Putamen (tissue), 1 donor: ENCODE measurements at regions not wholly inside any gene's neighbourhood (a gene's known extent, or its start where the extent isn't known, plus 50 kb on each side); places are given as distances from the start of the nearest gene placed in this dataset.
"Not testable (repeated sequence)": the region's sequence is repeated elsewhere in the genome, so short reads cannot be mapped to it uniquely, and the experiment has no call there.

ENCODE experiments used
- DNase-seq: peaks from one replicate; pipeline ENCODE4 v3.0.0-alpha.2; 2016; ENCODE audit warnings: low spot score

GRCh38 chr6:132052096-132052495, 100.9 kb upstream of the CCN2 start:
- DNase-seq = no peak

DNA sequence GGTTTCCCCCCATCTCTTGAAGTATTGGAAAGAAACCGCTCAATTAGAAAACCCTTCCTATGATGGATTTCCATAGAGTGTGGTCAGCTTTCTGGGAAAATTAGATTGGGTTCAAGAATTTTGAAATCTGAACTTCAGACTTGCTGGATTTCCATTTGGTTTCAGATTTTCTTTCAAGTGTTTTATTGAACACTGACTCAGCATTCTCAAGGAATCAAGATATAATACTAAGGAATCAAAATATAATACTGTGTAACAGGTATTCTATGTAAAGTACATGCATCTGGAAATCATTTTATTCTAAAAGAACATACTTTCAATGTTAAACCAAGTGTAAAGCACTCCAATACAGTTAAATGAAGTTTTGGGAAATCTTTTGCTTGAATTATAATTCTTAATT, 94.7 kb upstream of the CCN2 start:
- no peak for DNase-seq

DNA sequence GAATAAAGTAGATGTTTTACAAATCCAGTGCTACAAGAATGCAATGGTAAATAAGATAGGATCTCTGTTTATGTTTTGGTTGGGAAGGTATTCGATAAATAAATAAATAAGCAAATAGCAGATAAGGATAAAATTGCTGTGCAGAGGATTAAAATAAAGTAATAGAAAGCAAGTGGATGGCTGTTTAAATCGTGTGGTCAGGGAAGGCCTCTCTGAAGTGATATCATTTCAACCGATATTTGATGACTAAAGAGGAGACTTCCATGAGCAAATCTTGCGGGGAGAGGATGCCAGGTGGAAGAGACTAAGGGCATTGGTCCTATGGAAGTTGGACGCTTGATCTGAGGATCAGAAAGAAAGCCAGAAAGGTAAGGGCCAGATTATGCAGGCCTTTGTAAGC, 92.0 kb upstream of the CCN2 start:
- no peak for DNase-seq

DNA sequence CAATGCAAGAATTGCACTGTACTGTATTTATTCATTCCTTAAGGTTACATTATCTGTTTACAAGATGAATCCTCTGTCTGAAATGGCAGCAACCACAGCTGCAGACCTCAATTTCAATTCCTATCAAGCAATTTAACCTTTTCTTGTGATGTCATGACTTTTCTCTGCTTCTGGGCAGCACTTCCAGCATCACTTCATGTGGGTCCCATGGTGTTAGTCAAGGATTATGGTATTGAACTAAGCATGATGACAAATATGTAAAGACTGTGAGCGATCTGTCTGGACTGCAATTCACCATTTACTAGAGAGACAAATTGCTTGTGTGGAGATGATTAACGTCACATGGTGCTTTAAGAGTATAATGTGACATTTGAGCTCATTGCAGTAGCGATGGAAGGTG, 90.5 kb upstream of the CCN2 start:
- no peak for DNase-seq

DNA sequence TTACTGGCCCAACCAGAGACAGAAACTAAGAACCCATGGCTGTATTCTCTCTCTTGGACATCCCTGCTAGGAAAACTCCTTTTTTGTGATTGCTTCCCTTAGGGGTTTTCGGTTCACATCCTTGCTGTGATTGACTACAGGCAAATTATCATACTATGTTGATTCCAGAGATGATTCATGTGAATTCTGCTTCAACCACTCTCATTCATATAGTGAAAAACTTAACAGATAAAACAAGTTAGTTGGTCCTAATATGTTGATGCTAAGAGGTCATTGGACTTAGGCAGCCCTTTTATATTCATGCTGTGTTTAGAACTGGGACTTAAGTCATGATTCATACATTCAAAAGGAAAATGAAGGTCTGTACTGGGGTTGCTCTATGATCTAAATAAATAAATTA, 76.9 kb upstream of the CCN2 start:
- no peak for DNase-seq

- no peak for DNase-seq
Observed at GRCh38 chr6:132025468-132025867, 74.3 kb upstream of the CCN2 start.

DNA sequence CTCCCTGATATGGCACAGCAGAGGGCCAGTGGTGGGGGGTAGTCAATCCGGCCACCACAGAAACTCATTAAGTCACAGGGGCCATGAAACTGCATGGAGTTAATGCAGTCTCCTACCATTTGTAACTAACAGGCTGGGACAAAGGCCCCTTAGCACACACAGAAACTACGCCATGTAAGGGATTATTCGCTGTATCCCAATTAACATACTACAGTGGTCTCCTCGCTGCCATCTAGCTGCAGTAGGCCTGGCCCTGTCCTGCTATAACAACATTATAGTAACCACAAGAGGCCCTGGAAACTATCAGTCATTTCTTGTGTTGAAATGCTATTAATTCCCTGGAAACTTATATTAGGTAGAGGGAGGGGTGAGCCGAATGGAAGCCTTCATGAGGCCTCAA, 72.3 kb upstream of the CCN2 start:
- no peak for DNase-seq

GRCh38 chr6:132021552-132022375, 70.6 kb upstream of the CCN2 start:
- DNase-seq = no peak

- DNase-seq = not testable (repeated sequence)
Observed at GRCh38 chr6:132020918-132021317, 69.7 kb upstream of the CCN2 start.

GRCh38 chr6:132020138-132020581, 69.0 kb upstream of the CCN2 start:
- no peak for DNase-seq

DNA sequence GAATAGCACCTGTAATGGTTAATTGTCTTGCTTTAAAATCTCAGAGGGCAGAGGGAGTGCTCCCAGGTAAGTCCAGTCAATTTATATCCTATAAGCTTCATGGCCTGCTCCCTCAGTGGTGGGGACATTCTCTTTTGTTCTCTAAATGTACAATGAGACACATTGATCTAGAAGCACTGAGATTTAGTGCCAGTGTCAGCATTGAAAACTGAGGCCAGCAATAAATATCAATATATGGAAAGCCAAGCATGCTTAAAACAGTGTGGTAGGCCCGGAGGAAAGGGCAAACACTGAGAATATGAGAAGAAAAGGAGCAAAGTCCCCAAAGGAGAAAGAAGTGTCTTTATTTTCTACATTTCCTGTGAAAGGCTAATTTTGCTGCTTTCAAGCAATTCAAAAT, 68.4 kb upstream of the CCN2 start:
- DNase-seq = no peak

- DNase-seq = no peak
Observed at GRCh38 chr6:132017942-132018341, 66.8 kb upstream of the CCN2 start.

DNA sequence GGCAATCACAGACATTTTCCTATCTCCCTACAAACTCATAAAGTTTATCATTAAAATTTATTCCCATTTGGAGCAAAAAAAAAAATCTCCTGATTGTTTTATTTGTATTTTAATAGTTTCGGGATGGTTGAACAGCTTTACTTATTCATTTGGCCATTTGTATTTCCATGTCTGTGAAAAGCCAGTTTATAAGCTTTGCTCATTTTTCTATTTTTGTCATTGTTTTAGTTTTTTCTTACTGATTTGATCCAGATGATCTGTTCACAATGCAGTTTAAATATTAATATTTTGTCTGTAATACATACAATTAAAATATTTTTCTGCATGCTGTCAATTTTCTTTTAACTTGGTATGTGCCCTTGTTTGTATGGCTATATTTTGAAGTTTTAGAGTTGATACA, 65.2 kb upstream of the CCN2 start:
- DNase-seq = no peak

GRCh38 chr6:132011582-132011981, 60.4 kb upstream of the CCN2 start:
- DNase-seq = no peak

- no peak for DNase-seq
Observed at GRCh38 chr6:132009175-132009574, 58.0 kb upstream of the CCN2 start.

DNA sequence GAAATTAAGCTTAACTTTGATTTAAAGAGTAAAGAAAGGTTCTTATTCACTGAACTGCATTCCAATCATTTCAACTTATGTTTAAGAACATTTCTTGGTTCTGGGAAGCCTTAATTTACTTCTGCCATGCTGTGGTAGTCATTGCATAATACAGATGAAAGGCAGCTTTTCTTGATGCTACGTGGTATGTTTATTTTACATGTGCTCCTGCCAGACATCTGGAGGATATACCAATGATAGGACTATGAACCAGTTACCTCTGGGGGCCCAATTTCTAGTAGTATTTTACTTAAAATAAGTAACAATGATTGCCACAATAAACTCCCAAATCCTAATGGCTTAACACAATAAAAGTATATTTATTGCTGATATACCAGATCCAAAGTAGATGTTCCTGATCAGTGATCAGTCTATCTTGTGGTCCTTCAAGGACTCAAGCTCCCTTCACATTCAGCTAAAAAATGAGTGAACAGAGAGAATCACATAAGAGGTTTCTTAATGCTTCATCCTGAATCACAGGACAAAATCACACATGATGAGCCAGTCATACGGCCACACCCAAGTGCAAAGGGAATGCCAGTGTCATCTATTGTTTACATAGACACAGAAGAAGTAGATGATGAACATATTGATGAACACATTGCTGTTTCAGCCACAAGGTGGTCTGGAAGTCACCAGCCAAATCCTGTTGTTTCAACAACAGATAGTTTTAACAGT, 56.5 kb upstream of the CCN2 start:
- DNase-seq = no peak

- no peak for DNase-seq
Observed at GRCh38 chr6:132005178-132005577, 54.0 kb upstream of the CCN2 start.

GRCh38 chr6:132004668-132005067, 53.5 kb upstream of the CCN2 start:
- DNase-seq = no peak

DNA sequence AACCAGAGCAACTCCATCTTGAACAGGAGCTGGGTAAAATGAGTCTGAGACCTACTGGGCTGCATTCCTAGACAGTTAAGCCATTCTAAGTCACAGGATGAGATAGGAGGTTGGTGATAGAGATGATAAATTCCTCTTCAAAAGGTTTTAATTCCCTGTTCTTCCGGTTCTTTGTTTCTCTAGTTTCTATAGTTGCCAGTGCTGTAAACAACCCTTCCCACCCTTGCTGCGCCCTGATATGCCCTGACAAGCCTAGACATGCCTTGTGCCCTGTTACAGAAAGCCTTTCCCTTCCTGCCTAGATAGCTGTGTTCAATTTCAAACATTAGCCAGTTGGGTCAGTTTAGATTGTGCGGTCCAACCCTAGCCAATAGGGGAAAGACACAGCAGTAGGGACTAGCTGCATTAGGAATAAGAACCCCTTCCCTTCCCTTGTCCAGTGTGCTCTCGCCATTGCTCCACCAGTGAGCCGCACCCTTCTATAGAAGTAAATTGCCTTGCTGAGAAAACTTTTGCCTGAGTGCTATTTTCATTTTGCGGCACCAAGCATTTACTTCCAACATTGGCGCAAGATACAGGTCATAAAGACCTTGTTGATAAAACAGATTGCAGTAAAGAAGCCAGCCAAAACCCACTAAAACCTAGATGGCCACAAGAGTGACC, 52.5 kb upstream of the CCN2 start:
- no peak for DNase-seq
